B cell (primary cell): ENCODE measurements at regions not wholly inside any gene's neighbourhood (a gene's known extent, or its start where the extent isn't known, plus 50 kb on each side); places are given as distances from the start of the nearest gene placed in this dataset.

ENCODE experiments used
- ATAC-seq: fragments of 200-7000 bp; cut with Tn5 transposase; one replicate; pipeline ENCODE4 v1.10.0; 2021; ENCODE audit warnings: low read depth, mild to moderate bottlenecking, moderate number of reproducible peaks, moderate library complexity
- CTCF ChIA-PET: fragments of 350-600 bp; sonication (Branson Sonifier 250); formaldehyde crosslinking; loops from one replicate; lab custom pipeline; 2021; ENCODE audit warnings: antibody characterized with exemption, inconsistent platforms; lab: Charles Lee
- POLR2A ChIA-PET: fragments of 350-600 bp; sonication (Branson Sonifier 250); formaldehyde crosslinking; loops from one replicate; lab custom pipeline; 2021; ENCODE audit warnings: antibody characterized with exemption; lab: Charles Lee
- DNase-seq: peaks from one replicate; pipeline ENCODE4 v3.0.0; 2013
- H2AFZ ChIP-seq: 2 replicates; pipeline ENCODE4 v1.6.1; 2012; ENCODE audit warnings: mild to moderate bottlenecking, low read depth, low read length; ENCODE audit not compliant: insufficient read depth, poor library complexity, severe bottlenecking
- H3K27ac ChIP-seq, 2 donors: 1 replicate in 1 of 2; 2 replicates in 1 of 2; pipeline ENCODE4 v1.5.1; 2012 to 2013; ENCODE audit warnings: low read length in 2 of 2, mild to moderate bottlenecking in 2 of 2, moderate library complexity in 1 of 2
- H3K27me3 ChIP-seq, 4 experiments: fragments of 200-600 bp in 1 of 4; sonication (generic) in 1 of 4; replicated peaks in 1 of 4; 1 replicate in 2 of 4; 2 replicates in 2 of 4; pipeline versions ENCODE4 v1.6.1 to v1.7.0; 2013 to 2016; ENCODE audit warnings: low read length in 3 of 4, mild to moderate bottlenecking in 2 of 4, mixed read lengths in 1 of 4, moderate library complexity in 1 of 4; ENCODE audit not compliant: insufficient read depth in 4 of 4, control insufficient read depth in 3 of 4; ENCODE audit errors: control extremely low read depth in 1 of 4
- H3K36me3 ChIP-seq, 2 experiments: replicated peaks in 1 of 2; 1 replicate in 1 of 2; 2 replicates in 1 of 2; pipeline versions ENCODE4 v1.6.1 to v1.7.1; 2013; ENCODE audit warnings: low read length in 1 of 2; ENCODE audit not compliant: insufficient read depth in 2 of 2, control insufficient read depth in 1 of 2; ENCODE audit errors: control extremely low read depth in 1 of 2, extremely low read depth in 1 of 2
- H3K4me1 ChIP-seq, 2 donors: fragments of 200-600 bp in 1 of 2; sonication (generic) in 1 of 2; 1 replicate in 1 of 2; 2 replicates in 1 of 2; pipeline versions ENCODE4 v1.5.1 to v1.6.1; 2013 to 2017; ENCODE audit warnings: low read length in 2 of 2; ENCODE audit not compliant: control insufficient read depth in 2 of 2, insufficient read depth in 2 of 2
- H3K4me2 ChIP-seq: replicated peaks from 2 replicates; pipeline ENCODE3; 2012; ENCODE audit warnings: mild to moderate bottlenecking, low read depth, low read length; ENCODE audit not compliant: poor library complexity, severe bottlenecking
- H3K4me3 ChIP-seq, 5 experiments: fragments of 200-600 bp in 1 of 5; sonication (generic) in 1 of 5; 1 replicate in 3 of 5; 2 replicates in 2 of 5; pipeline versions ENCODE4 v1.5.1 to v1.7.0; 2011 to 2016; ENCODE audit warnings: low read length in 4 of 5, mild to moderate bottlenecking in 4 of 5, low read depth in 2 of 5, control low read depth in 1 of 5, moderate library complexity in 1 of 5; ENCODE audit not compliant: insufficient read depth in 1 of 5; ENCODE audit errors: control extremely low read depth in 1 of 5, extremely low read depth in 1 of 5
- H3K79me2 ChIP-seq: fragments of 200-600 bp; sonication (generic); one replicate; pipeline ENCODE4 v1.6.0; 2016; ENCODE audit warnings: low read length; ENCODE audit not compliant: control insufficient read depth, insufficient read depth
- H3K9ac ChIP-seq: fragments of 200-600 bp; sonication (generic); 2 replicates; pipeline ENCODE4 v1.6.1; 2017; ENCODE audit warnings: mild to moderate bottlenecking, low read length, moderate library complexity
- H3K9me3 ChIP-seq, 3 donors: one replicate each; pipeline versions ENCODE4 v1.6.1 to v1.7.1; 2013; ENCODE audit warnings: low read length in 2 of 3; ENCODE audit not compliant: control insufficient read depth in 2 of 3, insufficient read depth in 1 of 3; ENCODE audit errors: control extremely low read depth in 1 of 3
- H4K20me1 ChIP-seq: 2 replicates; pipeline ENCODE4 v1.6.0; 2012; ENCODE audit warnings: mild to moderate bottlenecking, low read length; ENCODE audit not compliant: insufficient read depth, control insufficient read depth, poor library complexity, severe bottlenecking
- H3K27ac Mint-ChIP-seq: one replicate; pipeline ENCODE4 v1.8.0; 2021; ENCODE audit warnings: mixed read lengths
- H3K27me3 Mint-ChIP-seq: one replicate; pipeline ENCODE4 v1.8.0; 2021; ENCODE audit warnings: mixed read lengths
- H3K4me1 Mint-ChIP-seq: one replicate; pipeline ENCODE4 v1.8.0; 2021; ENCODE audit warnings: mixed read lengths
- H3K4me3 Mint-ChIP-seq: one replicate; pipeline ENCODE4 v1.8.0; 2021; ENCODE audit warnings: mixed read lengths
- H3K9me3 Mint-ChIP-seq: one replicate; pipeline ENCODE4 v1.8.0; 2022; ENCODE audit warnings: mixed read lengths; ENCODE audit not compliant: insufficient read depth
- EZH2 ChIP-seq: IDR thresholded peaks from 2 replicates; pipeline ENCODE4 v1.6.1; 2012; ENCODE audit warnings: borderline replicate concordance, low read depth, mild to moderate bottlenecking, moderate library complexity, low read length; ENCODE audit not compliant: insufficient read depth, poor library complexity, severe bottlenecking
- WGBS: methylation state at CpG from one replicate; pipeline ENCODE4 v1.1.5; 2013; ENCODE audit warnings: missing lambda C conversion rate; ENCODE audit not compliant: insufficient coverage; 5-methylcytosine and 5-hydroxymethylcytosine counted together
- intact Hi-C: fragments of 100-400 bp; cut with micrococcal nuclease; formaldehyde crosslinking; loops from one replicate; pipeline ENCODE4 v1.10.0; 2022
- TF ChIP-seq, protein P1 (sequence below): fragments of 200-600 bp; IDR thresholded peaks from one replicate; pipeline ENCODE4 v1.8.0; 2022; ENCODE audit warnings: antibody characterized with exemption, mild to moderate bottlenecking

DNA sequence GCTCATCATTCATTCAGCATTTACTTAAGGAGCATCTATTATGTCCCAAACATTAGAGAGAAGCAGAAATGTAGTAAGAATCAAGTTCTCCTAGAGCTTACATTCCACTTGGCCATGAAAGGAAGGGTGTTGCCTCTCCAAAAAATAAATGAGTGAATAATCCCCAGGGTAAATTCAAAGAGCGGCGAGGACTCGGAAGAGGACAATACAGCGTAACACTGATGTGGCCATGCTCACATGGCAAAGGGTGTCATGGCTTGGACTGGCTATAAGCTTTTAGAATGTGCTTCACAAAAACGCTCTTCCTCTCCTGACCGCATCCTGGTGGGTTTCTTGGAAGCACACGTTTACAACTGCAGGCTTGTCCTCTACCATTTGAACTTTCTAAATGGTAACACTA is 290.2 kb downstream of the IRS2 start:
- H3K9me3 Mint-ChIP-seq: no peaks in the 10 kb centered on the region
- Histone ChIP-seq H3K4me1 (no peaks in the 10 kb centered on the region), H3K79me2 (no peaks in the 10 kb centered on the region), H2AFZ (no peak overlapping the region), H3K27ac (no peak overlapping the region), H3K9me3 (no peaks in the 10 kb centered on the region), H3K36me3 (no peaks in the 10 kb centered on the region), H3K9ac (no peak overlapping the region), H3K4me2 (no peak overlapping the region), H4K20me1 (no peaks in the 10 kb centered on the region), H3K27me3 (no peaks in the 10 kb centered on the region), H3K4me3 (no peak overlapping the region)
- WGBS: 82% methylated on average over 6 of the region's 7 CpGs
- H3K4me1 Mint-ChIP-seq: no peaks in the 10 kb centered on the region
- no peaks in the 10 kb centered on the region for H3K27me3 Mint-ChIP-seq
- intact Hi-C loops: no loop called here
- no peak overlapping the region for H3K27ac Mint-ChIP-seq
- ATAC-seq (no peak), DNase-seq (no peak)
- CTCF ChIA-PET: no interaction called here
- TF ChIP-seq, protein P1, sequence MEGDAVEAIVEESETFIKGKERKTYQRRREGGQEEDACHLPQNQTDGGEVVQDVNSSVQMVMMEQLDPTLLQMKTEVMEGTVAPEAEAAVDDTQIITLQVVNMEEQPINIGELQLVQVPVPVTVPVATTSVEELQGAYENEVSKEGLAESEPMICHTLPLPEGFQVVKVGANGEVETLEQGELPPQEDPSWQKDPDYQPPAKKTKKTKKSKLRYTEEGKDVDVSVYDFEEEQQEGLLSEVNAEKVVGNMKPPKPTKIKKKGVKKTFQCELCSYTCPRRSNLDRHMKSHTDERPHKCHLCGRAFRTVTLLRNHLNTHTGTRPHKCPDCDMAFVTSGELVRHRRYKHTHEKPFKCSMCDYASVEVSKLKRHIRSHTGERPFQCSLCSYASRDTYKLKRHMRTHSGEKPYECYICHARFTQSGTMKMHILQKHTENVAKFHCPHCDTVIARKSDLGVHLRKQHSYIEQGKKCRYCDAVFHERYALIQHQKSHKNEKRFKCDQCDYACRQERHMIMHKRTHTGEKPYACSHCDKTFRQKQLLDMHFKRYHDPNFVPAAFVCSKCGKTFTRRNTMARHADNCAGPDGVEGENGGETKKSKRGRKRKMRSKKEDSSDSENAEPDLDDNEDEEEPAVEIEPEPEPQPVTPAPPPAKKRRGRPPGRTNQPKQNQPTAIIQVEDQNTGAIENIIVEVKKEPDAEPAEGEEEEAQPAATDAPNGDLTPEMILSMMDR: no peak
- no peak for TF ChIP-seq EZH2
- no peak overlapping the region for H3K4me3 Mint-ChIP-seq
- POLR2A ChIA-PET: interaction anchor here (0.6 kb wide), 1 partner anchor 21 kb away, joined by 4 read pairs; no protein-coding TSS in a partner anchor

DNA sequence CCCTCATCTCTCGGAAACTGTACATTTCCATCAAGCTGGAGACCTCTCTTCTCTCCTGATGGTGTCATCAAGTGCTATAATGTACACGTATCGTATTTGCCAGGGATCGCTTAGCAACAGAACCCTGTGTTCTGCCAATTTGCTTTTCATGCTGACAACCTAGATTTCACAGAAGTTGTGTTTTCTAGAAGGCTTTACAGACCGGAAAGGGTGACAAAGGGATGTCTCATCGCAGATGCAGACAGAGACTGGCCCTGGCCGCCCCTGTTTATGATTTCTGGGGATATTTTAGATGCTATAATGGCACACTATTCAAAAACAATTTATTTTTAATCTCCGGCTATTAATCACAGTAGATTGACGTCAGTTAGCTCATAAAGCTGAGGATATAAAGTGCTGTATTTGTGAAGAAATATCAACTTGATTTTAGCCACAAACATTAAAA is 291.4 kb downstream of the IRS2 start:
- TF ChIP-seq, protein P1: no peak
- TF ChIP-seq EZH2: no peak
- H3K27me3 ChIP-seq: no peaks in the 10 kb centered on the region
- H3K36me3 ChIP-seq: no peaks in the 10 kb centered on the region
- intact Hi-C loops: no loop called here
- CTCF ChIA-PET: no interaction called here
- H3K27me3 Mint-ChIP-seq: no peaks in the 10 kb centered on the region
- H3K27ac ChIP-seq: no peak overlapping the region
- H3K4me2 ChIP-seq: no peak overlapping the region
- no peak overlapping the region for H3K4me3 ChIP-seq
- no peak for ATAC-seq
- no peaks in the 10 kb centered on the region for H3K79me2 ChIP-seq
- no peaks in the 10 kb centered on the region for H3K9me3 ChIP-seq
- H3K4me1 Mint-ChIP-seq: no peaks in the 10 kb centered on the region
- no peak overlapping the region for H2AFZ ChIP-seq
- H3K9me3 Mint-ChIP-seq: no peaks in the 10 kb centered on the region
- H4K20me1 ChIP-seq: no peaks in the 10 kb centered on the region
- no peak overlapping the region for H3K27ac Mint-ChIP-seq
- H3K9ac ChIP-seq: no peak overlapping the region
- no peak for DNase-seq
- H3K4me3 Mint-ChIP-seq: no peak overlapping the region
- H3K4me1 ChIP-seq: no peaks in the 10 kb centered on the region
- WGBS: 89% methylated on average over 5 of the region's 9 CpGs
- POLR2A ChIA-PET: no interaction called here
